Left lobe of liver (tissue), 2 donors: ENCODE measurements at regions not wholly inside any gene's neighbourhood (a gene's known extent, or its start where the extent isn't known, plus 50 kb on each side); places are given as distances from the start of the nearest gene placed in this dataset.
"Not testable (repeated sequence)": the region's sequence is repeated elsewhere in the genome, so short reads cannot be mapped to it uniquely, and the experiment has no call there.

Experiments
- ATAC-seq: fragments of 200-7000 bp; cut with Tn5 transposase; one replicate; pipeline ENCODE4 v1.9.1; 2020; ENCODE audit warnings: mild to moderate bottlenecking, moderate library complexity
- DNase-seq: peaks from one replicate; pipeline ENCODE4 v3.0.0-alpha.2; 2020; ENCODE audit warnings: low spot score
- donor health status: DM: no; HTN: no; CAD: no; lungs with moderate emphysema.
- donor health status: DM: no; HTN: yes; CAD: no.

- ATAC-seq = no peak
- DNase-seq = no peak
Measured at GRCh38 chr11:24108609-24109008, 388.2 kb upstream of the LUZP2 start.

GRCh38 chr11:24122291-24122690 is 374.6 kb upstream of the LUZP2 start:
- DNase-seq = no peak
- ATAC-seq = no peak

GRCh38 chr11:24124876-24125275 is 372.0 kb upstream of the LUZP2 start:
- ATAC-seq (no peak), DNase-seq (no peak)

GRCh38 chr11:24131698-24132097 is 365.2 kb upstream of the LUZP2 start:
- DNase-seq (no peak), ATAC-seq (no peak)

GRCh38 chr11:24132471-24132870 is 364.4 kb upstream of the LUZP2 start:
- no peak for ATAC-seq
- DNase-seq = no peak

GRCh38 chr11:24134879-24135589 is 361.8 kb upstream of the LUZP2 start:
- ATAC-seq (no peak), DNase-seq (no peak)

- ATAC-seq = no peak
- no peak for DNase-seq
Measured at GRCh38 chr11:24142062-24142461, 354.8 kb upstream of the LUZP2 start.

GRCh38 chr11:24145411-24145810 is 351.4 kb upstream of the LUZP2 start:
- DNase-seq (no peak), ATAC-seq (no peak)

GRCh38 chr11:24153337-24153736 is 343.5 kb upstream of the LUZP2 start:
- ATAC-seq (no peak), DNase-seq (no peak)

GRCh38 chr11:24155792-24156191 is 341.1 kb upstream of the LUZP2 start:
- ATAC-seq (no peak), DNase-seq (no peak)

- DNase-seq = no peak
- no peak for ATAC-seq
Measured at GRCh38 chr11:24157316-24157715, 339.5 kb upstream of the LUZP2 start.

- ATAC-seq = no peak
- no peak for DNase-seq
Measured at GRCh38 chr11:24161587-24161986, 335.3 kb upstream of the LUZP2 start.

- ATAC-seq = no peak
- DNase-seq = no peak
Measured at GRCh38 chr11:24163146-24163545, 333.7 kb upstream of the LUZP2 start.

GRCh38 chr11:24163841-24164240 is 333.0 kb upstream of the LUZP2 start:
- ATAC-seq = no peak
- DNase-seq = no peak

GRCh38 chr11:24171869-24172268 is 325.0 kb upstream of the LUZP2 start:
- ATAC-seq = no peak
- no peak for DNase-seq

GRCh38 chr11:24181395-24182047 is 315.3 kb upstream of the LUZP2 start:
- ATAC-seq (no peak), DNase-seq (no peak)

GRCh38 chr11:24185535-24185934 is 311.3 kb upstream of the LUZP2 start:
- not testable (repeated sequence) for ATAC-seq, DNase-seq

- no peak for DNase-seq
- no peak for ATAC-seq
Measured at GRCh38 chr11:24196733-24197132, 300.1 kb upstream of the LUZP2 start.

GRCh38 chr11:24198481-24198880 is 298.4 kb upstream of the LUZP2 start:
- no peak for ATAC-seq
- DNase-seq = no peak

- DNase-seq (no peak), ATAC-seq (no peak)
Measured at GRCh38 chr11:24199461-24199860, 297.4 kb upstream of the LUZP2 start.

- DNase-seq (no peak), ATAC-seq (no peak)
Measured at GRCh38 chr11:24206030-24206429, 290.8 kb upstream of the LUZP2 start.

- ATAC-seq = no peak
- no peak for DNase-seq
Measured at GRCh38 chr11:24206511-24206910, 290.3 kb upstream of the LUZP2 start.

GRCh38 chr11:24216488-24216887 is 280.4 kb upstream of the LUZP2 start:
- no peak for ATAC-seq

More at GRCh38 chr11:24216488-24216887, 280.4 kb upstream of the LUZP2 start:
- DNase-seq = no peak
